Epithelial cell of proximal tubule (primary cell): ENCODE measurements at regions not wholly inside any gene's neighbourhood (a gene's known extent, or its start where the extent isn't known, plus 50 kb on each side); places are given as distances from the start of the nearest gene placed in this dataset.

Experiments
- DNase-seq: peaks from one replicate; pipeline ENCODE4 v3.0.0-alpha.2; 2011; ENCODE audit warnings: low read depth
- H3K4me3 ChIP-seq: 2 replicates; pipeline ENCODE4 v1.5.1; 2011; ENCODE audit warnings: low read depth, mild to moderate bottlenecking, low read length
- CTCF ChIP-seq: conservative IDR thresholded peaks from 2 replicates; pipeline ENCODE4 v1.5.1; 2012; ENCODE audit warnings: low read depth, mild to moderate bottlenecking, low read length

GRCh38 chr1:201688514-201688913 lies 140.4 kb upstream of the IPO9 start:
- TF ChIP-seq CTCF = no peak
- no peak overlapping the region for H3K4me3 ChIP-seq
- DNase-seq = no peak

GRCh38 chr1:201689647-201690046 lies 139.3 kb upstream of the IPO9 start:
- DNase-seq = no peak
- no peak overlapping the region for H3K4me3 ChIP-seq
- TF ChIP-seq CTCF = no peak

- TF ChIP-seq CTCF = no peak
- no peak for DNase-seq
- no peak overlapping the region for H3K4me3 ChIP-seq
Measured at GRCh38 chr1:201690528-201690927, 138.4 kb upstream of the IPO9 start.

GRCh38 chr1:201691716-201692554 lies 137.0 kb upstream of the IPO9 start:
- no peak overlapping the region for H3K4me3 ChIP-seq
- no peak for TF ChIP-seq CTCF
- DNase-seq = no peak

GRCh38 chr1:201692555-201693394 lies 136.2 kb upstream of the IPO9 start:
- H3K4me3 ChIP-seq = no peak overlapping the region
- DNase-seq = no peak
- no peak for TF ChIP-seq CTCF

- no peak for DNase-seq
- TF ChIP-seq CTCF = no peak
Measured at GRCh38 chr1:201693890-201694607, 134.9 kb upstream of the IPO9 start.

More at GRCh38 chr1:201693890-201694607, 134.9 kb upstream of the IPO9 start:
- no peak overlapping the region for H3K4me3 ChIP-seq
